ENCODE measurements at regions not wholly inside any gene's neighbourhood (a gene's known extent, or its start where the extent isn't known, plus 50 kb on each side); places are given as distances from the start of the nearest gene placed in this dataset.

GRCh38 chr20:40894237-40894630, 134.4 kb upstream of the TOP1 start:
- Mint-ChIP-seq H3K4me3 (ENCODE audit: low read depth) (no peak overlapping the region), H3K27ac (no peak overlapping the region), H3K27me3 (peaks cover 26% of the 10 kb centered on the region), H3K36me3 (ENCODE audit: insufficient read depth) (no peaks in the 10 kb centered on the region), H3K4me1 (ENCODE audit: low read depth) (peaks cover 5% of the 10 kb centered on the region), H3K9me3 (ENCODE audit: low read depth) (no peaks in the 10 kb centered on the region)
- TF ChIP-seq, protein P1, sequence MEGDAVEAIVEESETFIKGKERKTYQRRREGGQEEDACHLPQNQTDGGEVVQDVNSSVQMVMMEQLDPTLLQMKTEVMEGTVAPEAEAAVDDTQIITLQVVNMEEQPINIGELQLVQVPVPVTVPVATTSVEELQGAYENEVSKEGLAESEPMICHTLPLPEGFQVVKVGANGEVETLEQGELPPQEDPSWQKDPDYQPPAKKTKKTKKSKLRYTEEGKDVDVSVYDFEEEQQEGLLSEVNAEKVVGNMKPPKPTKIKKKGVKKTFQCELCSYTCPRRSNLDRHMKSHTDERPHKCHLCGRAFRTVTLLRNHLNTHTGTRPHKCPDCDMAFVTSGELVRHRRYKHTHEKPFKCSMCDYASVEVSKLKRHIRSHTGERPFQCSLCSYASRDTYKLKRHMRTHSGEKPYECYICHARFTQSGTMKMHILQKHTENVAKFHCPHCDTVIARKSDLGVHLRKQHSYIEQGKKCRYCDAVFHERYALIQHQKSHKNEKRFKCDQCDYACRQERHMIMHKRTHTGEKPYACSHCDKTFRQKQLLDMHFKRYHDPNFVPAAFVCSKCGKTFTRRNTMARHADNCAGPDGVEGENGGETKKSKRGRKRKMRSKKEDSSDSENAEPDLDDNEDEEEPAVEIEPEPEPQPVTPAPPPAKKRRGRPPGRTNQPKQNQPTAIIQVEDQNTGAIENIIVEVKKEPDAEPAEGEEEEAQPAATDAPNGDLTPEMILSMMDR (IDR thresholded peaks at IDR 0.05; ENCODE audit: unreplicated experiment): no peak
- DNase-seq (ENCODE audit: low spot score, unreplicated experiment): no peak

GRCh38 chr20:40895182-40895581, 133.4 kb upstream of the TOP1 start:
- H3K27ac Mint-ChIP-seq: no peak overlapping the region
- H3K9me3 Mint-ChIP-seq (ENCODE audit: low read depth): no peaks in the 10 kb centered on the region
- no peak for DNase-seq (ENCODE audit: low spot score, unreplicated experiment)
- no peaks in the 10 kb centered on the region for H3K4me1 Mint-ChIP-seq (ENCODE audit: low read depth)
- peaks cover 20% of the 10 kb centered on the region for H3K27me3 Mint-ChIP-seq
- H3K4me3 Mint-ChIP-seq (ENCODE audit: low read depth): no peak overlapping the region
- TF ChIP-seq, protein P1 (IDR thresholded peaks at IDR 0.05; ENCODE audit: unreplicated experiment): no peak
- H3K36me3 Mint-ChIP-seq (ENCODE audit: insufficient read depth): no peaks in the 10 kb centered on the region

- peaks cover 23% of the 10 kb centered on the region for H3K27me3 Mint-ChIP-seq
- no peak overlapping the region for H3K27ac Mint-ChIP-seq
- no peak for DNase-seq (ENCODE audit: low spot score, unreplicated experiment)
Measured at GRCh38 chr20:40896814-40897700, 131.6 kb upstream of the TOP1 start.

DNA sequence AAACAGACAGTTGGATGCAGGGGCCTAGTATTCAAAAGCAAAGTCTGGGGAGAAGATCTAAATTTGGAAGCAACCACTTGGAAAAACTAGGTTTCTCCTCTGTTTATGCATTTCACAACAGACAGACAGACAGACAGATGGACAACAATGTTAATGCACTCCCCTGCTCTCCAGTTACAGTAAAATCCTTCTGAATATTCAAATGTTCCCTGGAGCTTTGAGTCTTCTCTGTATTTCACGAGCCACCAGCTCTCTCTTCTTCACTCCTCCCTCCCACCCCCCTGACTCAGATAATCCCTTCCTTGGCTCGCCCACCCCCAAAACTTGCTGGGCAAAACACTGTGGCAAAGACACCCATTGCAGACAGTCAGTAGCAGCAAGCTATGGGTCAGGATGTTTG, 129.3 kb upstream of the TOP1 start:
- no peaks in the 10 kb centered on the region for H3K36me3 Mint-ChIP-seq (ENCODE audit: insufficient read depth)
- H3K4me1 Mint-ChIP-seq (ENCODE audit: low read depth): peaks cover 5% of the 10 kb centered on the region
- DNase-seq (ENCODE audit: low spot score, unreplicated experiment): no peak
- peaks cover 17% of the 10 kb centered on the region for H3K27me3 Mint-ChIP-seq
- H3K27ac Mint-ChIP-seq: no peak overlapping the region
- no peak overlapping the region for H3K4me3 Mint-ChIP-seq (ENCODE audit: low read depth)
- TF ChIP-seq, protein P1 (IDR thresholded peaks at IDR 0.05; ENCODE audit: unreplicated experiment): no peak
- H3K9me3 Mint-ChIP-seq (ENCODE audit: low read depth): no peaks in the 10 kb centered on the region

More at GRCh38 chr20:40896814-40897700, 131.6 kb upstream of the TOP1 start:
- Mint-ChIP-seq H3K36me3 (ENCODE audit: insufficient read depth) (no peaks in the 10 kb centered on the region), H3K9me3 (ENCODE audit: low read depth) (no peaks in the 10 kb centered on the region), H3K4me3 (ENCODE audit: low read depth) (no peak overlapping the region), H3K4me1 (ENCODE audit: low read depth) (no peaks in the 10 kb centered on the region)
- TF ChIP-seq, protein P1 (IDR thresholded peaks at IDR 0.05; ENCODE audit: unreplicated experiment): no peak

DNA sequence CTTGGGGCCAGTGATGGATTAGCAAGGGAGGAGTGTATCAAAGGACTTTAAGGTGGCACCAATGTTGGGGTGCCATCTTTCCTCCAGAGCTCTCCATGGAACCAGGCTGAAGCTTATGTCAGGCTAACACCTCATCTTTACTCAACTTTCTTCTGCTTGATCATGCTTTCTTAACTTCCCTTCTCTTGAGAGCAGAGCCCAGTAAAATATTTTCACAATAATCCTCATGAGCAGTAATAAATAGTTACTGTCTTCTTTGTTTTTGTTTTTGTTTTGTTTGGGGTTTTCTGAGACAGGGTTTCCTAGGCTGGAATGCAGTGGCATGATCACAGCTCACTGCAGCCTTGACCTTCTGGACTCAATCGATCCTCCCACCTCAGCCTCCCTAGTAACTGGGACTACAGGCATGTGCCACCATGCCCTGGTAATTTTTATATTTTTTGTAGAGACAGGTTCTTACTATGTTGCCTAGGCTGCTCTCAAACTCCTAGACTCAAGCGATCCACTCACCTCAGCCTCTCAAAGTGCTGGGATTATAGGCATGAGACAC, 127.9 kb upstream of the TOP1 start:
- H3K4me3 Mint-ChIP-seq (ENCODE audit: low read depth): no peak overlapping the region
- H3K27ac Mint-ChIP-seq: no peak overlapping the region
- TF ChIP-seq, protein P1 (IDR thresholded peaks at IDR 0.05; ENCODE audit: unreplicated experiment): no peak

More for the DNA sequence above, 127.9 kb upstream of the TOP1 start:
- H3K36me3 Mint-ChIP-seq (ENCODE audit: insufficient read depth): no peaks in the 10 kb centered on the region
- peaks cover 17% of the 10 kb centered on the region for H3K27me3 Mint-ChIP-seq
- DNase-seq (ENCODE audit: low spot score, unreplicated experiment): no peak
- H3K9me3 Mint-ChIP-seq (ENCODE audit: low read depth): no peaks in the 10 kb centered on the region
- peaks cover 5% of the 10 kb centered on the region for H3K4me1 Mint-ChIP-seq (ENCODE audit: low read depth)
